ENCODE measurements at regions not wholly inside any gene's neighbourhood (a gene's known extent, or its start where the extent isn't known, plus 50 kb on each side); places are given as distances from the start of the nearest gene placed in this dataset.

DNA sequence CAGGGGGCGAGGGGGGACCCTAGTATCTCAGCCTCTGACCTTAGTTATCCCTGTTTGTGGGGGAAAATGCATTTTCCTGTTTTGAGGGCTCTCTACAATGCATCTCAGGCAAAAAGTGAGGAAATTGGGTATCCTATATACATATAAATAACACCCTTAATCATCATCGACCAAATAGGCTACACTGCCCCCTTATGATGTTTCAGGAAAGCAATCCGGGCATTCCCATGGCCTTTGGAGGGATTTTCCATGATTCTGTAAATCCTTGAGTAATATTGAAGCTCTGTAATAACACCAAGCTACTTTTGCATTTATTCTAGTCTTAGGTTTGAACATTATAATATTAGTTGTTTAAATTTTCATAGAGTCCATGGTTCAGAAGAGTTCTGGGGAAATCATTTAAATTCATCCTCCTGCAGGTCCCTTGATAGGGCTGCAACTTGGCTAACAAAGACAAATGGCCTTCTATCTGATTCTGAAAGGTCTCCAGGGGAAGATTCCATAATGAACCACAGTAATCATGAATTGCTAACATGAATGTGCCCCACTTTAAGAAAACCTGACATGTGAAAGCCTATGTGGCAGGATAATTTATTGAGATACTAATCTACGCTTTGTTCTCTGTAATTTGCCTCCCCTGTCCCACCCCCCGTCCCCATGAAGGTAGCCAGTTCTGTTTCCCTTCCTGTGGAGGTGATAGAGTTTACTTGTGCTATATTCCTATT is 91.5 kb upstream of the SCOC start:
- no peak for DNase-seq (ENCODE audit: extremely low read depth, low read depth)

DNA sequence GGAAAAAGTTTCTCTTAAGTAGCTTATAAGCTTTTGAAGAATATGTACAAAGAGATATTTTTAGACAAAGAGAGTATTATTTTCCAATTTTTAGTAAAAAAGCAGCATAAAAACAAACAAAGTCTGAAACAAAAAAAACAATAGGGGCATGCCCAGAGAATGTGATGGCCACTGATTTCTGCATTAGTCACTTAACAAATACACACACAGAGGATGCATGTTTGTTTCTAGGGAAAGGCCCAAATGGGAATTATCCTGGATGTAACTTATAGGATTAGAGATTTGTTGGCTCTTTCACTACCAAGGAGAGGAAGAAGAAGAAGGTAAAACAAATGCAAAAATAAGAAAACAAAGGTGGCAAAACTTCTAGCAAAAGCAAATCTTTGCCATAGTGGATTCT is 95.9 kb upstream of the SCOC start:
- no peak for DNase-seq (ENCODE audit: extremely low read depth, low read depth)

DNA sequence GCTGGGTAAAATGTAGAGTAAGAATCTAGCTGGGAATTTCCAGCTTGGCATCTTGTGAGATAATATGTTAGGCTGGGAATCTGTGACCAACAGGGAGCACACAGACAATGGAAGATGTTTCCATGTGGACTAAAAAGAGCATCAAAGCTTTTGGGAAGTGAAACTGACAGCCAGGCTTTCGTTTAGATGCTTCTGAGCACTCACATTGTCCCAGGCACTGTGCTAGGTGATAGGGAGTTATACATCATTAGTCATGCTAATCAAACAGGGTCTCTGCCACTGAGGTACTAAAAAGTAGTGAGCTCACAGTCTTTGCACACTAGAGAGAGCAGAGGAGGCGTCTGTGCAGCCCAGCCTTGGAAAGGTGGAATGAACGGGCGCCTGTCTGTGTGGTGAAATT is 101.9 kb upstream of the SCOC start:
- DNase-seq (ENCODE audit: extremely low read depth, low read depth), result no peak

DNA sequence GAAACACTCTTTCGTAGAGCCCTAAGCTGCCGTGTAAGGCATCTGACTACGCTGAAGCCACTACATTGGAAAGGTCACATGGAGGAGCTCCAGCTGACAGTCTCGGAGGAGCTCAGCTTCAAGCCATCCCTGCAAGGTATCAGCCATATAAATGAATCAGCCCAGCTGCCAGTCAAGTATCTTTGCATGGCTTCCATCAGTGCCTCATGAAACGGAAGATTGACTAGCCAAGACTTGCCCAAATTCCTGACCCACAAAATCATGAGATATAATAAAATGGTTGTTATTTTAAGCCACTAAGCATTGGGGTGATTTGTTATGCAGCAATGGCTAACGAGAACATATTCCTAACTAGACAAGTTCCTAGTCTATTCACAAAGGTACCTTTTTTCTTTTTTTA is 104.1 kb upstream of the SCOC start:
- DNase-seq (ENCODE audit: extremely low read depth, low read depth), result no peak

DNA sequence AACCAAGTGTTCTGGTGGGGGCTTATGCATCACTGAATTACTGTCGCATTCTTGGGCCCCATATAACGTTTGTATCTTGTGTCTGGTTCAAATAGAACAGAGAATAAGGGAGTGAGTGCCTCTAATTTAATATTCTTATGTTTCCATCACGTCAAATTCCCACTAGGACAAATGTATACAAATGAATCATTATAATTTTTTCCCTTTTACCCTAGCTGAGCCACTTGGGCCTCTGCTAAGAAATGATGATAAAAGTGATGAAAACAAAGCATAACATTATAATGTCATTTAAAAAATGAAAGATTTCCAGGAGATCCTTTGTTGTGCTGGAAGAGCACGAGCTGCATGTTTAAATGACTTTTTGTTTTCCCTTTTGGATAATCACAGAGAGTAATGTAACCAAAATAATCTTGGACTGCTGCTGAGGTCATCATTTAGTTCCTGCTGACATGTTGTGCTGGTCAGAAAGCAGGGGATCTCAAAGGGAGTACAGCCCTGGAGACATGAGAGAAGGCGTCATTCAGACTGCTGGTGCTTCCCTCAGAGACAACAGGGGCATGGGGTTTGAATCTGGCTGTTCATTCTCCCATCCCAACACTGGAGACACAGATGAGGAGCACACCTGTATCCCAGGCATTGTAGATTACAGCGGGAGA is 105.1 kb upstream of the SCOC start:
- no peak for DNase-seq (ENCODE audit: extremely low read depth, low read depth)

DNA sequence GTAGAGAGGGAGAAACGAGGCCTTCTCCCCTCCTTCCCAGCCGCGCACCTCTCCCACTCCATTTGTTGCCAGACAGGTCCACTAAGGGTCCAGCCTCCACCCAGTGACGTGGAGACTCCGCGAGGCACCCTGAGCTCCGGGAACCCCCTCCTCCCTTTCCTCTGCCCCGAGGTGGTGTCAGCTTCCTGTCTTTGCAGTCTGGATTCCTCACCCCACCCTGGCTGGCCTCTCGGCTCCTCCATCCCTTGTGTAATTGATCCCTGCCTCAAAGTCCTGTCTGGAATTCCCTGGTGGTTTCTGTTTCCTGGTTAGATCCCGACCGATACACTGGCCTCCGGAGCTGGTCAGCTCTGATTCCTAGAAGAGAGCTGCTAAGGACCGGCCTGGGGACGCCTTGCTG is 105.9 kb upstream of the SCOC start:
- DNase-seq (ENCODE audit: extremely low read depth, low read depth), result no peak

DNA sequence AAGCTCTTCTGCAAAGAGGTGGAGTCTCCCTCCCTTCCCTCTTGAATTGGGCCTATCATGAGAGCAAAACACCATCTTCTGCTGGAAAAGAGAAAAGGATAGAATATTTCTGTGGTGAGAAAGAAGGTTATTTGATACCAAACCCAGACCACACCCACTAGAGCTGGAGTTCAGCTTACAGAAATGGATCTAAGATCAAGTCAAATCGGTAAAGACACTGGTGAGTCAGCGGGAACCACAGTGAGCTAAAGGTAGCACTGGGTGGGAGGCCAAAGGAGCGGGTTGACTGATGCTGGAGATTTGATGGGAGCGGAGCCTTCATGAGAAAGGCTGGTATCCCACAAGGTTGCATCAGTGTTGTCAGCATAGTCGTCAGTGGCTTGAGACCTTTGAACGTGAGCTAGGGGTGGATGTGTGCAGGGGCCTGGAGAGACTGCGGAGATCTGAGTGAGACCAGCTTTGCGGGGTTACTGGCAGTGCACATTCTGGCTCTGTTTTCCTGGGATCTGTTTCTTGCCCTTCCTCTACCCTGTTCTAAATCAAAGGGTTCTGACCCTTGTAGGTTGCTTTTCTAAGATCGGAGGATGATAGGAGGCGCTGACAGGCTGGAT is 106.4 kb upstream of the SCOC start:
- no peak for DNase-seq (ENCODE audit: extremely low read depth, low read depth)

DNA sequence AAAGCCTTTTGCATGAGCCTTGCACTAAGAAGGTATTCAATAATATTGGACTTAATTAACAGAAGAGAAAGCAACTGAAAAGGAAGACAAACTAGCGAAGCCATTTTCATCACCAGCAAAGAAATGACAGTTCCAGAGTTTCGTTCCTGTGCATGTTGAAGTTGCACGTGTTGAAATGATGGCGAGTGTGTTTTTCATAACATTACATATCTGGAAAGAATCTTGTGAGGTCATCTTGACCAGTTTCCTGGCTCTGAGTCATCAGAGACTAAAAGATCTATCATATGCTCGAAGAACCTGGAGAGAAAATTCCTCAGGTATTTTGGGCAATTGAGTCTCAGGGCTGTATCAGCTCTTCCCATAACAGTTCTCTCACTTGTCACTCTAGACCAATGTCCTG is 106.2 kb upstream of the MAML3 start:
- no peak for DNase-seq (ENCODE audit: extremely low read depth, low read depth)

DNA sequence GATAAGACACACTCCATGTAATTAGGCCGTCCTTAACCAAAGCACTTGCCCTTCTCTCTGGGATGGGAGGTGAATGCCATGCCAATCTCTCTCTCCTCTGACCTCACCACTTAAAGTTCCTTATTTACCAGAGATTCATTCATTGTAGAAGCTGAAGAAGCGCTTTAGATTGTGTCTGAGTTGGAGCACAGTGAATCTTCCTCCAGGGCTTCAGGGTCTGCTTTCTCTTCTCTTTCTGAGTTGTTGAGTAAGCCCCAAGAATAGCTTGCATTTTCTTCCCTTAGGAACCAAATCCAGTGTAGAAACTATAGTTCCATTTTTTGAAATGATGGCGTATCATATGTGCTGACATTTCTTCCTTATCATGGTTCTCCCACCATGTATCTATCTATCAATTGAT is 104.5 kb upstream of the MAML3 start:
- DNase-seq (ENCODE audit: extremely low read depth, low read depth), result no peak

DNA sequence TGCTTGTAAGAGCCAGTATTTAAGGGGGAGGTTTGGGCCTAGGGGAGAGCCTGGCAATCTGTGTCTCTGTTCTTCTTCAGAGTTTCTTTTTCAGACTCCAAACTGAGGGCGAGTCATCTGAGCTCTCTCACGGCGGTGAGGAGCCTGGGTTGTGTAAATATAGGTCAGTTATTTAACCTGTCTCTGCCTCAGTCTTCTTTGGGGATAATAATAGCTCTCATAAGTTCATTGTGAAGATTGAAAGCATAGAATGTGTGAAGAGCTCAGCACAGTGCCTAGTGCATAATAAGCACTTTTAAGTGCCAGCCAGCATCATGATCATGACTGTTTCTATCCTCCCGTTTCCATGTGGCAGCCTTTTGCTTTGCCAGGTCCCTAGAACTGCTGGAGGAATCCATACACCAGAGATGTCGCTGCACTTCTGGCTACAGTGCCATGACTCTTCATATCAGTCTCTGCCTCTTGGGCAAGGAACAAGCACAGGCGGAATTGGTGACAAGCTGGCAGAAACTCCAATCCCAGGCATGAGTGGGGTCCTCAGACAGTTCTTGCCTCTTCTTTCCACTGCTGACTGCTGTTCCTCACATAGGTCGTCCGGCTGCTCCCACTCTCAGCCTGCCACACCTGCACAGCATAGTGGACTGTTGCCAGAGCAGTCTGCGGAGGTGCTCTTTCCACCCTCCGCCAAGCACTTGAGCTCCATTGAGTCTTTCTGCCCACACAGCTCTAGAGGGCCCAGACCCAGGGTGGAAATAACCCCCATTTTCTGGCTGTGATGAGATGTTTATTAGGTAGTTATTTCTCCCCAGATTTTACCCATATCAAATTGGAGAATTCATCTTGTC is 103.7 kb upstream of the MAML3 start:
- DNase-seq (ENCODE audit: extremely low read depth, low read depth), result no peak

DNA sequence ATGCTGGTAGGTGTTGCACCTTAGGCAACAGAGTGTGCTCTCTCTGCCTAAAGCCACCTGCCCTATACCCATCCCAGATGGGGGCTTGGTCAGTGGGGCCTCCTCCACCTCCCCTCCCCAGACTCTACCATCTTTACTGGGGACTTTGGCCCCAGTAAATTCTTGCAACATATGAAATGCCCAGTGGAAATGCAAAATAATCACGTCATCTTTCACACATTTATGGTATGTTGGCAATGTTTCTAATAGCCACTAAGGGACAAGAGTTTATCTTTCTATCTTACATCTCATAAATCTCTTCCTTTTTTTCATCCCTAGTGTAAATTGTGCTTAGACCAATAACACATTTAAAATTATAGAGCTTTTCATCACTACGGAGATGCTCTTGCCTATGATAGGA is 103.0 kb upstream of the MAML3 start:
- peak; percentile 55 for DNase-seq (ENCODE audit: extremely low read depth, low read depth)

DNA sequence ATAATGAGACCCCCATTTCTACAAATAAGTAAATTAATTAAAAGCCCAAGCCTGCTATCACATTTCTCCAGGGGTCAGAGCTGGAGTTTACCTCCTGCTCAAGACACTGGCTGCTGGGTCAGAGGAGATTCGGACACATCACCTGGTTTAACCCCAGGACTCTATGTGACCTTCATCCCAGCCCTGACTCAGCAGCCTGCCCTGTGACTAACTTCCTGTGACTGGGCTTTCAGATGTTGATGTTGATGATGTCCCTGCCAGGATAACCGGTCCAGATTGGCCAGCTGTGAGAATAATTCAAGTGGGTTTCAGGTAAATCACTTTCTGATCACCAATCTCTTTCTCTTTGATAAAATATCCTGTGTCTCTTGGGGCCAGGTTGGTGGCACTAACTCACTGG is 102.4 kb upstream of the MAML3 start:
- peak; percentile 73 for DNase-seq (ENCODE audit: extremely low read depth, low read depth)

DNA sequence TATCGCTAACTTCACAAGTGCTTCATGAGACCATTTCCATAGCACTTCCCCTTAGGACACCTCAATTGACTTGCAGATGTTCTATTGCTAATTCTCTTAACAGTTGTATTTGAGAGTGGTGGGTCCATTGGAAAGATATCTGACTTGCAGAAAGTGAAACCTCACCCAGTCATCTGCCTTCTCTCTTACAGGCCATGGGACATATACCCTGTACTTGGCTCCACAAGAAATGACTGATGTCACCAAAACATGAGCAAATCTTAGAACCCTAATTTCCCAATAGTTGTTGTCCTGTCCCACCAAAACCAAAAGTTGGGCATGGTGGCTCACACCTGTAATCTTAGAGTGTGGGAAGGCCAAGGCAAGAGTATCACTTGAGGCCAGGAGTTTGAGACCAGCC is 101.9 kb upstream of the MAML3 start:
- DNase-seq (ENCODE audit: extremely low read depth, low read depth), result no peak

DNA sequence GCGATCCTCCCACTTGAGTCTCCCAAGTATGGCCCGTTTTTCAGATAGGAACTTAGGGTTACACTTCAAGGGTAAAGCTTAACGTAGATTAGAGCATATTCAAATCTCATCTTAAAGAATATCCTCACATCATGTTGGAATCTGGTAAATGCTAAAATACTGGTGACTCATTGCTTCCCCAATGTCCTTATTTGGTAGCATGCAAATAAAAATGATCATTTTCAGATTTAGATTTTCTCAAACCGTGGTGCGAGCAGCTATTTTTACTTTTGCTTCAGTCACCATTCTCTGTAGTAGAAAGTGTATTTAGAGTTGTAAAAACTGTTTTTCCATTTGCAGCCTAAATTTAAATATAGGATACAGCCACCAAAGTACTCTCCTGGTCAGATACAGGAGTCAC is 101.5 kb upstream of the MAML3 start:
- no peak for DNase-seq (ENCODE audit: extremely low read depth, low read depth)

DNA sequence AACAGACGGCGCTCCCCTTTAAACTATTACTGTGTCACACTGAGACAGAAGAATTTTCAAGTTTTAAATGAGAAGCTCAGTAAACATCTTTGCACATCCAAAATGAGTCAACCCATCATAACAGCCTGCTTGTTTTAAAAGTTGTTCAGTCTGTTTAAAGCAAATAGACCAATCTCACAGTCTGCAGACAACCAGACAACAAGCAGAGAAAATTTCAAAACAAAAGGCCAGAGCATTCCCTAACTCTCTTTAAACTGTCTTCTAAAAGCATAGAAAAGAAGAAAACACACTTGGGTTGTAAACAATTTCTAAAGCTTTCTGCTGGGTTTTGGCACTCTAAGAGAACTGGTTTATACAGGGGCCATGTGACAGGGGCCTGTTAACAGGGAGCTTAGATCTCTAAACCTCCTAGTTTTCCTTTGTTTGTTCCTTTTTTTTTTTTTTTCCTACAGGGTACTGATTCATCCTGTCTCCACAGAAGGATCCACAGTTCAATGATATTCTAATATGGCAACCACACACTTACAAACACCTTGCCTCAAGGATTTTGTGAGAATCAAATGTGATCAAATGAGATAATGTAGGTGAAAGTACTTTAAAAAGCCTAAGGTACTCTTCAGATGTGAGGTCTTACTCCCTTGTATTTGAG is 100.8 kb upstream of the MAML3 start:
- no peak for DNase-seq (ENCODE audit: extremely low read depth, low read depth)

DNA sequence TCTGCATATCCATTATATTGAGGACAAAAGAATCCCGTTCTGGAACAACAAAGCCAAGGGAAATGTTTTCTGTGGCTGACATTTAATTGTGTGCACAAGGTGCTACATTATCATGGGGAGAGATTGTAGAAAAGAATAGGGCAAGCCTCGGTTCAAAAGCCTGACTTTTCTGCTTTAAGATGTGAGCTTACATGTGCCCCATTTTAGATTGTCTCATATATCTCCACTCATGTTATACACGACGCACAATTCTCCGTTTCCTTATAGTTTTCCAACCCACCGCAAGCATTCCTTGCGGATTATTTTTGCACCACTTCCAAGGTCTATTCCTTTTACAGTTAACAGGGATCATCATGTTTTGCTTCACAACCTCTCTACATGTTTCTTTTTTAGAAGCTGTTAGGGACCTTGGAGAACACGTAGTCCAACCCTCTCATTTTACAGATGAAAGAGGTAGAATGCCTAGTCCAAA is 99.6 kb upstream of the MAML3 start:
- no peak for DNase-seq (ENCODE audit: extremely low read depth, low read depth)

DNA sequence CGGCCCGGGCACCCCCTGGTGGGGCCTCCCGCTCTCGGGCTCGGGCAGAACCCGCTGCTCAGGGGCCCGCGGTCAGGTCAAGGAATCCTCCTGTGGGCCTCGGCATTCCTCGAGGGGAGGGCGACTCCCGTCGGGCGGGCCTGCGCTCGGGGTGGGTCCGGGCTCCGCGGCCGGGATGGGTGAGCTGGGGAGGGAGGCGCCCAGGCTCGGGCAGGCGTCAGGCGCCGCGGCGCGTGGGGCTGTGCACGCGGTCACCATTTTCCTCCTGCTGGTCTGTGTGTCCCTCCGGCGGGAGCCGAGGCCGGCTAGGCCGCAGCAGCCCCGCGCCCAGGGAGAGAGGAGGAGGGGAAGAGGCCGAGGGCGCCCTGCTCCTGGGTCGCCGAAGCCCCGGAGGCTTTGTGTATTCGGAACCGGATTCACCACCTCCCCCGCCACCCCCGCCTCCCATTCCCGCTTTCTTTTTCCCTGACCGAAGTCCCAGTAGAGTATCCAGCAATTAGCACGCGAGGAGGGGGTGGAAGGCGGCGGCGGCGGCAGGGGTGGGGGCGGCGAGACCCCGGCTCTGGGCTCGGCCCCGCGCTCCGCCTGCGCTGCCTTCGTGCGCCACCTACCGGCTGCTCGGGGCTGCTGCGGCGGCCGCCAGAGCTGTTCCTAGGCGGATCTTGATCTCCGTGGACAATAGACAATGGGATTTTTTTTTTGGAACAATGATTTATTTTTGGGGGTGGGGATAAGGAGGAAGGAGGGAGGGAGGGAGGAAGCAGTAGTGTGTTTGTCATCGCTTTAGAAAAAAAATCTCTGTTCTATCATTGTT is 99.0 kb upstream of the MAML3 start:
- peak; percentile 39 for DNase-seq (ENCODE audit: extremely low read depth, low read depth)

DNA sequence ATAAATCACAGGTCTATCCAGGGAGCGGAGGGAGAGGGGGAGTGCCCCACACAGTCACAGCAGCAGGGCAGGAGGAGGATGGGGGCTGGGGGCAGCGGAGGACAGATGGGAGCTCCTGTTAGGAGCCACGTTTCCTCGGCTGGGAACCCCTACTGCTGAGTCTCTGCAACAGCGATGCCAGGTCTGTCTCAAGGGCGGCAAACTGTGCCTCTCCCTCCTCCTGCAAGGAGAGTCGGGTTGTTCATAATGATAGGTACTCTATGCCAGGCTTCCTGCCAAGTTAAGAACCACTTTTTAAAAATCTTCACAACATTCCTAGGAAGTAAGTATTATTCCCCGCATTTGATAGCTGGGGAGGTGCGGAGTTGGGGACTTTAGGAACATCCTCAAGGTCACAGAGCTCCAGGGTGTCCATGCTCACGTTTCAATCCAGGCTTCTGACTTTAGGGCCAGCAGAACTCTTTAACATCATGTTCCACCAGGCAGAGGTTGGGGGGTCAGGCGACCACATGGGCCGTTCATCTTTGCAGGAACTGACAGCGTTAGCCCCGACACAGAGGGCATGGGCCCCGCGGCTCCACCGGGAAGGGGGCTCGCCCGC is 98.3 kb upstream of the MAML3 start:
- DNase-seq (ENCODE audit: extremely low read depth, low read depth), result no peak

DNA sequence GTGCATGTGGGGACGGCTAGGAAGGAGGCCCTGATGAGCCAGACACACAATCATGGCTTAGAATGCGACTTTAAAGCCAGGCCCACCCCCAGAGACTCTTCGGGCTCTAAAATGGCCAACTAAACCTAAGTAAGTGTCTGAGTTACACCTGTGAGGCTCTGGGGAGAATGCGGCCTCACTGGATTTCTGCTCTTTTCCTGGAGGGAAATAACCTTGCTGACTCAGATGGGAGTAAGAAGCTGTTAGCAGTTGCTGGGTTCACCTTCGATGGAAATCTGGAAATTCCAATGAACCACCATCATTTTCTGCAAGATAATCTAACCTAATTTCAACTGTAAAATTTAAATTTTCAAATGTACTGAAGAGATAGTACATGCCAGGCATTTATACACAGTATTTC is 97.6 kb upstream of the MAML3 start:
- DNase-seq (ENCODE audit: extremely low read depth, low read depth), result no peak

Data from NCI-H460 (cell line).